Uterus (tissue), 3 donors: ENCODE measurements at regions not wholly inside any gene's neighbourhood (a gene's known extent, or its start where the extent isn't known, plus 50 kb on each side); places are given as distances from the start of the nearest gene placed in this dataset.

ENCODE experiments used
- DNase-seq, 2 donors: peaks; one replicate each; pipeline ENCODE4 v3.0.0-alpha.2; 2019 to 2020
- H3K27ac ChIP-seq, 2 donors: fragments of 200-600 bp; sonication (generic); 1 replicate in 1 of 2; 2 replicates in 1 of 2; pipeline ENCODE4 v1.5.1; 2016 to 2018
- H3K27me3 ChIP-seq, 2 donors: fragments of 200-600 bp; sonication (generic); one replicate each; pipeline ENCODE4 v1.5.1; 2018 to 2019; ENCODE audit warnings: control low read depth in 1 of 2
- H3K36me3 ChIP-seq, 2 donors: fragments of 200-600 bp; sonication (generic); one replicate each; pipeline ENCODE4 v1.5.1; 2019; ENCODE audit warnings: control low read depth in 1 of 2
- H3K4me1 ChIP-seq, 2 donors: fragments of 200-600 bp; sonication (generic); one replicate each; pipeline ENCODE4 v1.5.1; 2018 to 2019; ENCODE audit warnings: control low read depth in 1 of 2
- H3K4me3 ChIP-seq, 2 donors: fragments of 200-600 bp; sonication (generic); 1 replicate in 1 of 2; 2 replicates in 1 of 2; pipeline ENCODE4 v1.5.1; 2018 to 2019; ENCODE audit warnings: mild to moderate bottlenecking in 1 of 2
- H3K9me3 ChIP-seq, 2 donors: fragments of 200-600 bp; sonication (generic); one replicate each; pipeline ENCODE4 v1.5.1; 2019; ENCODE audit warnings: control low read depth in 1 of 2
- CTCF ChIP-seq, 4 experiments: fragments of 200-600 bp in 2 of 4; fragments of 450-650 bp in 2 of 4; sonication (generic) in 2 of 4; IDR thresholded peaks; one replicate each; pipeline ENCODE4 v1.5.1; 2016 to 2019; ENCODE audit warnings: antibody characterized with exemption in 4 of 4, mild to moderate bottlenecking in 2 of 4, moderate library complexity in 1 of 4
- POLR2A ChIP-seq, 2 donors: fragments of 450-650 bp; IDR thresholded peaks; one replicate each; pipeline ENCODE4 v1.6.1; 2016; ENCODE audit warnings: antibody characterized with exemption in 2 of 2, mild to moderate bottlenecking in 1 of 2, moderate library complexity in 1 of 2
- intact Hi-C: fragments of 100-400 bp; cut with DNase I; formaldehyde crosslinking; loops from one replicate; pipeline ENCODE4 v1.15.1; 2023; ENCODE audit warnings: low total_unique reads
- donor health status: DM: yes; HTN: yes; CAD: no.

GRCh38 chr13:64165826-64166225, 2750.2 kb upstream of the PCDH20 start:
- Histone ChIP-seq H3K27ac (no peak overlapping the region), H3K9me3 (no peaks in the 10 kb centered on the region), H3K27me3 (no peaks in the 10 kb centered on the region), H3K4me1 (no peaks in the 10 kb centered on the region), H3K36me3 (no peaks in the 10 kb centered on the region), H3K4me3 (no peak overlapping the region)
- TF ChIP-seq CTCF (IDR thresholded peaks at IDR 0.05) (no peak), POLR2A (IDR thresholded peaks at IDR 0.05) (no peak)
- no peak for DNase-seq
- intact Hi-C loops = no loop called here

GRCh38 chr13:64164435-64164834, 2748.8 kb upstream of the PCDH20 start:
- peak in 1 of 2 donors; percentile 13 for DNase-seq
- intact Hi-C loops = no loop called here
- Histone ChIP-seq H3K4me1 (no peaks in the 10 kb centered on the region), H3K36me3 (no peaks in the 10 kb centered on the region), H3K9me3 (no peaks in the 10 kb centered on the region), H3K4me3 (no peak overlapping the region), H3K27ac (no peak overlapping the region), H3K27me3 (no peaks in the 10 kb centered on the region)
- TF ChIP-seq POLR2A (IDR thresholded peaks at IDR 0.05) = no peak
- TF ChIP-seq CTCF (IDR thresholded peaks at IDR 0.05) = no peak

- H3K4me1 ChIP-seq = no peaks in the 10 kb centered on the region
- H3K27me3 ChIP-seq = no peaks in the 10 kb centered on the region
- no peak overlapping the region for H3K27ac ChIP-seq
- no peaks in the 10 kb centered on the region for H3K36me3 ChIP-seq
- H3K4me3 ChIP-seq = no peak overlapping the region
- DNase-seq = no peak
- no peak for TF ChIP-seq CTCF (IDR thresholded peaks at IDR 0.05)
- TF ChIP-seq POLR2A (IDR thresholded peaks at IDR 0.05) = no peak
- intact Hi-C loops = no loop called here
- no peaks in the 10 kb centered on the region for H3K9me3 ChIP-seq
These were observed 2744.8 kb upstream of the PCDH20 start for GRCh38 chr13:64160479-64160878.

GRCh38 chr13:64158908-64159307, 2743.3 kb upstream of the PCDH20 start:
- DNase-seq = no peak
- Histone ChIP-seq H3K4me3 (no peak overlapping the region), H3K9me3 (no peaks in the 10 kb centered on the region), H3K27ac (no peak overlapping the region), H3K27me3 (no peaks in the 10 kb centered on the region), H3K4me1 (no peaks in the 10 kb centered on the region), H3K36me3 (no peaks in the 10 kb centered on the region)
- intact Hi-C loops = no loop called here
- no peak for TF ChIP-seq CTCF (IDR thresholded peaks at IDR 0.05)
- no peak for TF ChIP-seq POLR2A (IDR thresholded peaks at IDR 0.05)

- H3K27me3 ChIP-seq = no peaks in the 10 kb centered on the region
- H3K4me1 ChIP-seq = no peaks in the 10 kb centered on the region
- TF ChIP-seq CTCF (IDR thresholded peaks at IDR 0.05) (no peak), POLR2A (IDR thresholded peaks at IDR 0.05) (no peak)
- intact Hi-C loops = no loop called here
- no peak for DNase-seq
- H3K4me3 ChIP-seq = no peak overlapping the region
- H3K36me3 ChIP-seq = no peaks in the 10 kb centered on the region
- no peaks in the 10 kb centered on the region for H3K9me3 ChIP-seq
- H3K27ac ChIP-seq = no peak overlapping the region
These were observed 2738.9 kb upstream of the PCDH20 start for GRCh38 chr13:64154514-64154913.
